Medulla oblongata (tissue), 1 donor: ENCODE measurements at regions not wholly inside any gene's neighbourhood (a gene's known extent, or its start where the extent isn't known, plus 50 kb on each side); places are given as distances from the start of the nearest gene placed in this dataset.
"Not testable (repeated sequence)": the region's sequence is repeated elsewhere in the genome, so short reads cannot be mapped to it uniquely, and the experiment has no call there.

ENCODE experiments used
- DNase-seq: peaks from one replicate; pipeline ENCODE4 v3.0.0-alpha.2; 2015; ENCODE audit errors: extremely low spot score

DNA sequence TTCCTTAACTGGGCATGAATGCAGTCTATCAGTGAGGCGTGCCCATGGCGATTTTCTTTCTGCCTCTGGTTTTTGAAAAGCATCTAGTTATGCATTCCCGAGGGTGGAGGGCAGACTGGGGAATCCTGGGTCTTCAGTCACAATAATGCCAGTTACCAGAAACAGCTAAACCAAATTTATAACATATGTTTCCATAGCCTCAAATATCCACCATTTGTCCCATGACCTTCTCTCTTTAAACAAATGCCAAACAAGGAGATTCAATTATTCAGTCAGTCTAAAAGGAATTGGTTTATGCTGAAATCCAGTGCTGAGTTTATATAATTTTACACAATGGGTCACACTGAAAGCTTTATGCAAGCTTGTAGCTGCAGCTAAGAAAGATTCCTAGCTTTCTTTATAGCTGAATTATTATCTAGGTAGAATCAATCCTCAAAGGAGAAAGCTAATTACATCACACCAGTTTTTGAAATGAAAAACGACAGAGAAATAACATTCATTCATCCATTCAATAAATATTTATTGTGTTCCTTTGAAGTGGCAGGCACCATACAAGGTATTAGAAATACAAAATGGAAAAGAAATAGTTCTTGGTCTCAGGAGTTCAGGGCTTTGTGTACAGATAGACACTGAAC is 131.3 kb upstream of the RAP1B start:
- DNase-seq, result no peak

DNA sequence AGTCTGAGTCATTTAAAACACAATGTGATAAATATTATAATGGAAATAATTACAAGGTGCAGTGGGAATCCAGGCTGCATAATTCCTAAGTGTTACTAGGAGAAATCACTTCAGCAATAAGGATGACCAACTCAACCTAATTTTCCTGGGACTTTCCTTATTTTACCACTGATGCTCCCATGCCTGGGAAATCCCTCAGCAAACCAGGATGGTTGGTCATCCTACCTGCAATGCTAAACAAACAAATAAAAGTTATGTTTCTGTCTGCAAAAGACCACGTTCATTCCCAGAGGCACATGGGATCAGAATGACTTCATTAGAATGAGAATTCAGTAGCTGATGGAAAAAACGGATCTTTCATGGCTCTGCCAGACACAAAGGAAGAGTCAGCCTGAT is 130.8 kb upstream of the RAP1B start:
- no peak for DNase-seq

DNA sequence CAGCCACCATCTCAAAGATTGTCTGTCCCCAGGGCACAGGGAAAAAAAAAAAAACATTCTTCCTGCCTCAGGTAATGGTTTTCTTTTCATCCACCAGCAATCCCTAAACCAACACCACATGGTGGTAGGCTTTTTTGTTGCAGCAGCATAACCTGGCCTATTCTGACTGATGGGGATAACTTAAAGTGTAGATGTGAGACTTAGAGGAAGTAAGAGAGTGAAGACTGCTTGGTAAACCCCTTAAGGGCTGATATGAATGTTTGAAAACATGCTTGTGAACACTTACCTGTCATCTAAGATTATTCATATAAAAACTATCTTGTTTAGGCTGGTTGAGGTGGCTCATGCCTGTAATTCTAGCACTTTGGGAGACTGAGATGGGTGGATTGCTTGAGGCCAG is 130.2 kb upstream of the RAP1B start:
- no peak for DNase-seq

DNA sequence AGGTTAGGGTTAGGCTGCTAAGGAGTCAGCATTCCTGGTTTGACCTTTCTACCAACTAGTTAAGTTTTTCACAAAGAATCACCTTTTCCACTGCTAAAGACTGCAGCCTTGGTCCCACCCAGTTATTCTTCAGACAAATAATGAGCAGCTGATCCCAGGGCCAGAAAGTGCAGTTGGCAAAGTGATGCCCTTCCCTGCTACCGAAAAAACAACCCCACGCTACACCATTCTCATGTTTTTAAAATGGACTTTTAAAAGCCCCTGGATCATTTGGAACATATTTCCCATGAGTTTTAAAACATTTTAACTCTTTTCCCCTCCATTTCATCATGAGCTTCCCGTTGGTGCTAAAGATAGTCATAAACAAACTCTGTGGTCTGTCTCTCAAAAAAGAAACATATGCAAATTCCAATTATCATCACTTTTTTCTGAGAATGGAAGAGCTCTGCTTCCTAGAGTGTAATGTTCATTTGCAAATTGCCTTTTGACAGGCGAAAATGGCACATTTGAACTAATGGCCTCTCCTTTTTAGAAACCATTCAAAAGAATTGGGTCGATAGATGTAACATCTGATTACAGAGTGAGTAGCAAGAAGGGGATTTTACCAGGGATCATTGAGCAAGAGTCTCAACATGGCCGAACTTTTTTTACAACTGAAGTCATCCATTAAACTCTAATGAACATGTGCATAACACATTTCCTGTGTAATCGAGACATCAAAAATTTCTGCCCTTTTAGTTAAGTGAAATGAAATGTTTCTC is 129.3 kb upstream of the RAP1B start:
- no peak for DNase-seq

DNA sequence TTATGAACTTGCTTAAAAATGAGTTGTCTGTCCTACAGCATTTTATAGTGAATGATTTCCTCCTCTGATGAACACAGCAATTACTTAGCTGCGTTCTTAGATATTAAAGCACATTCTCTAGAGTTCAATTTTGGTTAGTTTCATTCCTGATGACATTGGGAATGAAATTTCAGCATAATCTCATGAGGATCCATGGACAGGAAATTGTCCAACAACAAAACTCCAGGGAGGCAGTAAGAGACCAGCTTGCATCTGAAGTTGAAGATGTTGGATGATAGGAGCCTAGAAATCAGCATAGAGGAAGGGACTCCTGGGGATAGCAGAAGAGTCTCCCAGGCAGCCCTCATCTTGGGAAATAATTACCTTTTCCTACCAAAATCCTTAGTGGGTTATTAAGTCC is 128.7 kb upstream of the RAP1B start:
- DNase-seq, result no peak

DNA sequence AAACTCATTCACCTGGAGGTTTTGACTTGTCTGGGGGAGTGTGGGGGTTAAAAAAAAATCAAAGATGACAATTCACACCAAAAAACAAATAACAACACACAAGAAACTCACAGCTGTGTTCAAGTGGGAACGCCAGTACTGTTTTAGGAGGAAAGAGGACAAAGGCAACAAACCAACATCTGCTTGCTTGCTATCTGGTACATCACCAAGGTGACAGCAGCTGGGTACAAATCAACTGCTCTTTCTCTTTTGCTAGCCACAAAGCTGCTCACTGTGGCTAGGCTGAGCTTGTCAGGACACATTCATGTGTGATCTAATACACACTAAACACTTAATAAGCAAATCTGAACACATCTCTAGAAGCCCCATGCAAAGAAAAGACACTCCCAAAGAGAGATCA is 128.0 kb upstream of the RAP1B start:
- DNase-seq, result no peak

DNA sequence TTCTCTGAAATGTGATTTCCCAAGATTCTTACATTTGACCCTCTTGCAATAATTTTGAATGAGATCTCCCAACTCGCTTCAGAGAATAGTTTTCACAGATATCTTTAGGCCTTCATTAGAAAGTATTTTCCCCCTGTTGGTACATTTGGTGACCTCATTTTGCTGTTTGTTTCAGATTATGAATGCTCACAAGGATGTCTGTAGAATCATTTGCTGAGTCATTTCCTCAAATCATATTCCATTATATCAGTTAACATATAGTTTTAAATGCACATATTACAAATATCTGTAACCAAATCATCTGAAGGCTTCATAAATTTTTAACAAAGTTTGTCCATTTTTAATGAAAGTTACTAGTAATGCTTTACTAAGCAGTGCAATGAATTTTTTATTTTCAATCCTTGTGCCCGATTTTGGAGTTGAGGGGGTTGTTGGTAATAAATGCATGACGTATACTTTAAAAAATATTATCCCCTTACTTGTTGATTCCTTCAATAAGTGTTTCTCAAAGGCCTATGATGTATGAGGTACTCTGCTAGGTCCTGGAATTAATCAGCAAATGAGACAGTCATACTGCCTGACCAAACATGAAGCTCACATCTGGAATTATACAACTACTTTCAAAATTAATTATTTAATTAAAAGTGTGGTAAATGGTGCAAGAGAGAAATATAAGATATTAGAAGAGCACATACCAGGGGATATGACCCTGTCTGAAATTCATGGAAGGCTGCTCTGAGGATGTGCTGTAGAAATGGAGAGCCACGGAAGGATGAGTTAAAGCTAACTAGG is 126.9 kb upstream of the RAP1B start:
- DNase-seq, result no peak

DNA sequence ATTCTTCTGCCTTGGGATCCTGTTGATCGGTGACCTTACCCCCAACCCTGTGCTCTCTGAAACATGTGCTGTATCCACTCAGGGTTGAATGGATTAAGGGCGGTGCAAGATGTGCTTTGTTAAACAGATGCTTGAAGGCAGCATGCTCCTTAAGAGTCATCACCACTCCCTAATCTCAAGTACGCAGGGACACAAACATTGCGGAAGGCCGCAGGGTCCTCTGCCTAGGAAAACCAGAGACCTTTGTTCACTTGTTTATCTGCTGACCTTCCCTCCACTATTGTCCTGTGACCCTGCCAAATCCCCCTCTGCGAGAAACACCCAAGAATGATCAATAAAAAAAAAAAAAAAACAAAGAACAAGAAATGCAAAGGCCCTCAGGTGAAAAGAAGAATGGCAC is 126.1 kb upstream of the RAP1B start:
- not testable (repeated sequence) for DNase-seq

DNA sequence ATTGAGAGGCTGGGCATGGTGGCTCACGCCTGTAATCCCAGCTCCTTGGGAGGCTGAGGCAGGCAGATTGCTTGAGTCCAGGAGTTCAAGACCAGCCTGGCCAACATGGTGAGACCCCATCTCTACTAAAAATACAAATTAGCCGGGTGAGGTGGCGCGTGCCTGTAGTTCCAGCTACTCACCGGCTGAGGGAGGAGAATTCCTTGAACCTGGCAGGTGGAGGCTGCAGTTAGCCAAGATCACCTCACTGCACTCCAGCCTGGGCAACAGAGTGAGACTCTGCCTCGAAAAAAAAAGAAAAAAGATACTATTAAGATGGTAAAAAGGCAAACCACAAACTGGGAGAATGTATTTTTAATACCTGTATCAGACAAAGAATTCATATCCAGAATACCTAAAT is 124.2 kb upstream of the RAP1B start:
- not testable (repeated sequence) for DNase-seq

DNA sequence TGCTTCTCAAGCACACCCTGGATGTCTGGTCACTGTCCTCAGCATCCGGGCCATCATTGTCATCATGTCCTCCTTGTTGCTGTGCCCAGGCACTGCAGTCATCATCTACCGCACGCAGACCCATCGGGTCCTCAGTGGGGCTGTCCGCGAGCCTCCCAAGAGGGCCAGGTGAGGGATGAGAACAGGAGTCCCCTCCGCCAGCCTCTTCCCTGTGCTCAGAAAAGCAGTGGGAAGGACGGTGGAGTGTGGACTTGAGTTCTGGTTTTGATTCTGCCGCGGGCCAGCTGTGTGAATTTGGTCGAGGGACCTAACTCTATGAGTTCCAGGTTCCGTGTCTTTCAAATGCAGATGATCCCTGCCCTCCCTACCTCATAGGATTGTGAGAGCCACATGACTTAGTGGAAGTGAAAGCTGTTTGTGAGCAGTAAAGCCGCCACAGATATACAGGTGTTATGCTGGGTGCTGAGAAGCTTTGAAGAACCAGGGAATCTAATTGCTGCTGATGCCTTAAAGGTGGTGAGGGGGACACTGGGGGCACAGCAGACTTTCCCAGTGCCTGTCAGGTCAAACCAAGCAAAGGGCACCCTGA is 122.9 kb upstream of the RAP1B start:
- DNase-seq, result no peak

DNA sequence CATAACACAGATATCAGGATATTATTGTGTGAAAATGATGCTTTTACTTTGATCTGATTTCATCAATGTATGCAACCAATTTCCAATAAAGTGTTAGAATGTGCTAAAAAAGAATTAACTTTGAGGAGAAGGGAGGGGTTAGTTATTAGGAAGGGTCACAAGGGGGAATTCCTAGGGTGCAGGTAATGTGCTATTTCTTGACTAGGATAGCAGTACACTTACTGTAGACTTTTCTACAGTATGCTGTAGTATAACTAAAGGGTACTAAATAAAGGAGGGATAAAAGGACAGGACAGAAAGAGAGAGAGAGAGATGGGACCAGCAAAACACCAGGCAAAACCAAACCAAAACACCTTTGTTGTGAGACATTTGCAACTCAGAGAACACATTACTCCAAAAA is 121.4 kb upstream of the RAP1B start:
- DNase-seq, result no peak

DNA sequence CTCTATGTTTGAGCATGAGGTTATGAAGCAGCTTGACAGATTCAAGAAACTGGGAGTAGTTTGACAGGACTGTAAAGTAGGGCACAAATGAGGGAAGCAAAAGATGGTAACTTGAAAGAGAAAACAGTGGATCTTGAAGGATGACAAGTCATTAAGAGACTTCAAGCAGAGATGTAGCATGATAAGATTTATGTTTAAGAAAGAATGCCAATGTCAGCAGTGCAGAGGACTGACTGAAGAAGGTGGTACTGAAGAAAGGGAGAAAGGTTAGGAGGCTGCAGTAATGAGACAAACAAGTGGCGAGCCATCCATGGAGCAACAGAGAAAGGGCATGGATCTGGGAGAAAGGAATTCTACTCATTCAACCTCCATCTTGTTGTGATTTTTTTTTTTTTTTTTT is 120.2 kb upstream of the RAP1B start:
- no peak for DNase-seq

DNA sequence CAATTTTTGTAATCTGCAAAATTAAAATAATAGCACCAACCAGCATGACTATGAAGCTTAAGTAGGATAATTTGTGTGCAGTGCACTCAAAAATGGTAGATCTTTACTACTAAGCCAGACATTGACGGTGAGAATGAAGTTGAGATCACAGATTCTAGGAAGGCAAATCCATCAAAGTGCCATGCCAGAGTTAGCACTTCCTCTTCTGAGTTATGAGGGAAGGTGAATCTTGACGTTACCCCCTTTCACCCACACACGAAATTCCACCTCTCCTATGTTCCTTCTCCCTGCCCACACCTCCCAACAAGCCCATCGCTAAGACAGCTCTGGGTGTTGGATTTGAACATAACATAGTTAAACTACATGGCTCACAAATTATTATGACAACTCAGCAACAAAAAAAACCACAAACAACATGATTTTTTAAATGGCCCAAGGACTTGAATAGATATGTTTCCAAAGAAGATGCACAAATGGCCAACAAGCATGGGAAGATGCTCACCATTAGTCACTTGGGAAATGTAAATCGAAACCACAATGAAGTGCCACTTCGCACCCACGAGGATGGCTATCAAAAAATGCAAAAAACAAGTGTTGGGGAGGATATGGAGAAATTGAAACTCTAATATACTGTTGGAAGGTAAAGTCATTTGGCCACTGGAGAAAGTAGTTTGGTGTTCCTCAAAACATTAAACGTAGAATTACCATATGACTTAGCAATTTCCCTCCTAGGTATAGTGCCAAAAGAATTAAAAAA is 119.3 kb upstream of the RAP1B start:
- no peak for DNase-seq

DNA sequence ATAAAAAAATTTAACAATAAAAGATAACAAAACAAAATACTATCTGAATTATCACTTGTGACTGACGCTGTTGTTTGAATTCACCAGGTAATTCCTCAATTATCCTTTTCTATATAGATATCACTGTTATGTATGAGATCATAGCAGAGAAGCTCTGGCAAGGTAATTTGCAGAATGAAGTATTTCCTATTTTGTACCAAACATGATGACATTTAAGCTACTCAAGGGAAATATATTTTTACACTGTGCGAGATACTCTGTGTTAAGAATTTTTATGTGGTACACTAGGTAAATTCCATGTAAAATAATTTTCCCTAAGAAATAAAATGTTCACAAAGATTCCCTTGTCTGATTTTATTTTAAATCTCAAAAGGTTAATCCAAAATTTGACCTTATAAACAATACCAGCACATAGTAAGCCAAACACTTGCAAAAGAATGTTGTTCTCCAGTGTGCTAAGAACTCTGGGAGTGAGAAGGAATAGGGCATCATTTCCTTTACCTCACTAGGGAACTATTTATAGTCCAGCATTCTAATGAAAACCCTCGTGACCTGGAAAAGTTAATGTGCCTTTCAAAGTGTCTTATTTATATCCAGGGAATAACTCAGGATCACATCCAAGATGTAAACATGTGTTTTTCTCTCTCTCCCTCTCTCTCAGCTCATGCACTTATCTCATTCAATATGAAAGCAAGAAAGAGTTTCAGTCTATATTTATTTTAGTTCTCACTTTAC is 115.2 kb upstream of the RAP1B start:
- no peak for DNase-seq

DNA sequence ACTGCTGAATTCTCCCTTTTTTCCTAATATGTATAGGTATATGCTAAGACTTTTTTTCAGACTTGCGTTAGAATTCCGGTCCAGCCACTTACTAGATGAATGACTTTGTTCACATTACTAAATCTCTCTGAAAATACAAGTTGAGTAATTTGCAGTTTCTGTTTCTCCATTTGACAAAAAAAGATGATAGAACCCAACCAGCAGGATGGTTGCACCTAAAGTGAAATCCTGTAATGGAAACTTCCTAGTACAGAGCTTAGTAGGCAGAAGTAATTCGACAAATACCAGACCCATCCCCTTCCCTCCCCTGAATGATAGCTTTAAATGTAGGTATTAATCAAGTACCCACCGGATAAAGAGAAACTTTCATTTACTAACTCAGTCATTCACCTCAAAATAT is 113.6 kb upstream of the RAP1B start:
- DNase-seq, result no peak

DNA sequence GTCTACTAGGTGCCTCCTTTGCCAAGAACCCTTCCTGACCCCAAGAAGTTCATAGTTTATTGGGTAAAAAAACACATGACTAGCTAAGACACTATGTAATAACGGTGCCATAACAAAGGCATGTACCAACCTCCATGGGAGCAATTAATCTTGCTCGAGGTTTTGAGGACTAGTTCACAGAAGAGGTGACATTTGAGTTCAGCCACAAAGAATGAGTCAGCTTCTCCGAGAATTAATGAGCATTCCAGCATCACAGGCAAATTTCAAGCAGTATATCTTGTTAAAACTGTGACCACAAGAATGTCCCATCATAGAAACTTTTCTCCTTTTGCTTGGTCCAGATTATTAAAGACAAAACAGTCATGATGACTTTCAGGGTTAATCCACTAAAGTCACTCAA is 113.0 kb upstream of the RAP1B start:
- DNase-seq, result no peak

DNA sequence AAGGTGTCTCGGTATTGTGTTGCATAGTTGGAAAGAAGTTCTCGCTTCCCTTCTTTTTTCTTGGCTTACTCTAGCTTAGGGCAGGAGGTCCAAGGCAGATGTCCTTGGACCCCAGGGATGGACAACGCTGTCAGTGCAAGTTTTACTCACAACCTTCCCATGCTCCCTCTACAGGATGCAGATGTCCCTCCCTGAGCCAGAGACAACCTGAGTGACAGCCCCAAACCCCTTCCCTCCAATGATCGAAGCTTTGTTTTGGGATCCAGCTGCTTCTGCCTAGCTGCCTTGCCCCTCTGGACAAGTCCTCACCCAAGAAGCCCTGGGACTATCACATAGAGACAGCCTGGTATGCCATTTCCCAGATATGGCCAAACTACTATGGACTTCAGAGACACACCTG is 112.0 kb upstream of the RAP1B start:
- no peak for DNase-seq

DNA sequence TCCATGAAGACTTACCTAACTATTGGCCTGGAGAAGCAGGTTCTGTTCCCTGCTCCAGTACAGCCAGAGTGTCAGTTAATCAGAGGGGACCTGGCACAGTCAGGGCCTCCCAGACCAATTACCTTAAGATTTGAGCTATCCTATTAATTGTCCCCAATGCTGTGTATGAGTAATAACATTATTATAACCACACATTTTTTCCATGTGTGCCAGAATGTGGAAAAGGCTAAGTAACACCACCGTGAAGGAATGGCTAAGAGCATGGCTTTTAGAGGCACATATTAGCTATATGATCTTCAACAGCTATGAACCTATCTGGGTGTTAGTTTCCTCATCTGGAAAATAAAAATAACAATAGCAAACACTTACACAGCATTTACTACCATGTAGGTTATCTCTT is 111.1 kb upstream of the RAP1B start:
- no peak for DNase-seq

DNA sequence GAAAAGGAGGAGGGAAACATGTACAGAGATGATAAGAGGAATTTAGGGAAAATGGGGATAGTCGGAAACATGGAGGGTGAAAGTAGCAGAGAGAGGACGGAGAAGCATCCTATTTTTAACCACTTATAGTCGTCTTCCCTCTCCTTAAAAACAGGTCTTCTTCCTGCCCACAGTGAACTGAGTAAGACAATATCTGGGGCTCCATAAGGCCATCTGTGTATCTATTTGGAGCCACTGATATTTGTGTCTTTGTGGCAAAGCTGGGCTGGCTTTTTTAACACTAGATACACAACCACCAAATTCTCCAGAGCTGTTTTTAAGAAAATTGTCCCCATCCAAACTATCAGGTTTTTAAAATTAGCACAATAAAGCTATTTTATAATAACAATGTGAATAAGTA is 109.5 kb upstream of the RAP1B start:
- no peak for DNase-seq

DNA sequence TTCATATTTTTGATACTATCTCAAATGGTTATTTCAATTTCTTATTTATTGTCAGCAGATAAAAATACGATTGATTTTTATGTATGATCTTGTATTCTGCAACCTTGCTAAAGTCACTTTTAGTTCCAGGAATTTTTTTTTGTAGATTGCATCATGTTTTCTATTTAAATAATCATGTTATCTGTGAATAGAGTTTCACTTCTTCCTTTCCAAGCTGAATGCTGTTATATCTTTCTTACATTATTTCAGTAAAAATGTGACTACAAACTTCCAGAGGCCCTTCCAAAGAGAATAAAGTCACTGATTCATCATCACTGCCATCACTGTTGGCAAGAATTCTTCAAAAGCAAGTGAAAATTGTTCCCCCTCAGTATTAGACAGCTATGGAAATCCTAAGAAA is 104.7 kb upstream of the RAP1B start:
- DNase-seq, result no peak

DNA sequence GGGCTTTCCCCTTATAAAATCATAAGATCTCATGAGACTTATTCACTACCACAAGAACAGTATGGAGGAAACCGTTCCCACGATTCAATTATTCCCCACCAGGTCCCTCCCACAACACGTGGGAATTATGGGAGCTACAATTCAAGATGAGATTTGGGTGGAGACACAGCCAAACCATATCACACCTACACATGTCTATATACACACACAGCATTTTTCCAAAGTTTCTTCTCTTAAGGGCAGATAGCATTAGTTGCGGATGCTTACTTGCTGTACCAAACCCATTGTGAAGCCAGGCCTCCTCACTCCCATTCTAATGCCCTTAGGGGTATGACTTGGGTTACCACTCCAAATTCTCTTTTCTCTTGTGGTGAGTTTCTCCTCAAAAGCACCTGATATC is 104.1 kb upstream of the RAP1B start:
- no peak for DNase-seq
